Astrocyte (in vitro differentiated cells and primary cell): ENCODE measurements at regions not wholly inside any gene's neighbourhood (a gene's known extent, or its start where the extent isn't known, plus 50 kb on each side); places are given as distances from the start of the nearest gene placed in this dataset.
A peak's percentile ranks its signal among the peaks of the same experiment; 100 is the strongest.
"Not testable (repeated sequence)": the region's sequence is repeated elsewhere in the genome, so short reads cannot be mapped to it uniquely, and the experiment has no call there.

Experiments
- DNase-seq: peaks from one replicate; pipeline ENCODE4 v3.0.0-alpha.2; 2010; ENCODE audit warnings: low read depth
- FAIRE-seq: peaks from 2 replicates; lab custom pipeline; 2011; peaks lifted over from hg19 to GRCh38; lab: Jason Lieb, UNC
- H2AFZ ChIP-seq: 2 replicates; pipeline ENCODE4 v1.6.0; 2012; ENCODE audit warnings: low read depth, low read length, inconsistent platforms
- H3K27ac ChIP-seq: 2 replicates; pipeline ENCODE4 v1.5.1; 2011; ENCODE audit warnings: low read depth, low read length, inconsistent platforms
- H3K27me3 ChIP-seq: 2 replicates; pipeline ENCODE4 v1.6.0; 2011; ENCODE audit warnings: low read length, inconsistent platforms; ENCODE audit not compliant: insufficient read depth
- H3K36me3 ChIP-seq: 2 replicates; pipeline ENCODE4 v1.5.1; 2011; ENCODE audit warnings: low read length, inconsistent platforms; ENCODE audit not compliant: insufficient read depth
- H3K4me1 ChIP-seq: 2 replicates; pipeline ENCODE4 v1.5.1; 2011; ENCODE audit warnings: low read length, inconsistent platforms; ENCODE audit not compliant: insufficient read depth
- H3K4me2 ChIP-seq: 2 replicates; pipeline ENCODE4 v1.6.0; 2012; ENCODE audit warnings: low read length, inconsistent platforms
- H3K4me3 ChIP-seq: 2 replicates; pipeline ENCODE4 v1.5.1; 2011; ENCODE audit warnings: low read depth, mild to moderate bottlenecking, low read length, inconsistent platforms; ENCODE audit not compliant: insufficient read depth
- H3K79me2 ChIP-seq: 2 replicates; pipeline ENCODE4 v1.6.0; 2012; ENCODE audit warnings: mild to moderate bottlenecking, low read length, inconsistent platforms; ENCODE audit not compliant: insufficient read depth
- H3K9ac ChIP-seq: 2 replicates; pipeline ENCODE4 v1.6.0; 2012; ENCODE audit warnings: mild to moderate bottlenecking, low read length, inconsistent platforms
- H3K9me3 ChIP-seq: 2 replicates; pipeline ENCODE4 v1.5.1; 2012; ENCODE audit warnings: low read depth, mild to moderate bottlenecking, low read length, inconsistent platforms; ENCODE audit not compliant: insufficient read depth
- H4K20me1 ChIP-seq: 2 replicates; pipeline ENCODE4 v1.6.0; 2012; ENCODE audit warnings: low read length, inconsistent platforms; ENCODE audit not compliant: insufficient read depth
- H3K27ac Mint-ChIP-seq: one replicate; pipeline ENCODE4 v1.8.0; 2021; ENCODE audit warnings: mild to moderate bottlenecking, mixed read lengths; ENCODE audit not compliant: unreplicated experiment
- H3K27me3 Mint-ChIP-seq: one replicate; pipeline ENCODE4 v1.8.0; 2021; ENCODE audit warnings: low read depth, mixed read lengths; ENCODE audit not compliant: unreplicated experiment
- H3K36me3 Mint-ChIP-seq: one replicate; pipeline ENCODE4 v1.8.0; 2021; ENCODE audit warnings: low read depth, mixed read lengths; ENCODE audit not compliant: unreplicated experiment
- H3K4me1 Mint-ChIP-seq: one replicate; pipeline ENCODE4 v1.8.0; 2021; ENCODE audit warnings: low read depth, mixed read lengths; ENCODE audit not compliant: unreplicated experiment
- H3K4me3 Mint-ChIP-seq: one replicate; pipeline ENCODE4 v1.8.0; 2021; ENCODE audit warnings: mild to moderate bottlenecking, moderate library complexity, mixed read lengths; ENCODE audit not compliant: unreplicated experiment
- H3K9me3 Mint-ChIP-seq: one replicate; pipeline ENCODE4 v1.8.0; 2021; ENCODE audit warnings: mild to moderate bottlenecking, mixed read lengths; ENCODE audit not compliant: unreplicated experiment
- CTCF ChIP-seq: IDR thresholded peaks from 2 replicates; pipeline ENCODE4 v1.5.1; 2011; ENCODE audit warnings: low read depth, mild to moderate bottlenecking, inconsistent platforms, low read length, moderate library complexity; ENCODE audit not compliant: insufficient read depth
- EZH2 ChIP-seq: IDR thresholded peaks from 2 replicates; pipeline ENCODE4 v1.6.1; 2012; ENCODE audit warnings: mild to moderate bottlenecking, low read length, inconsistent platforms; ENCODE audit not compliant: insufficient read depth

GRCh38 chr6:144469144-144469575 lies 184.0 kb downstream of the UTRN start:
- Histone ChIP-seq H3K27ac (no peak overlapping the region), H3K9me3 (no peaks in the 10 kb centered on the region), H3K9ac (no peak overlapping the region), H4K20me1 (no peaks in the 10 kb centered on the region), H3K4me1 (no peaks in the 10 kb centered on the region), H2AFZ (no peak overlapping the region), H3K79me2 (no peaks in the 10 kb centered on the region), H3K36me3 (peaks cover 3% of the 10 kb centered on the region), H3K4me2 (no peak overlapping the region), H3K27me3 (no peaks in the 10 kb centered on the region), H3K4me3 (no peak overlapping the region)
- Mint-ChIP-seq H3K27me3 (no peaks in the 10 kb centered on the region), H3K4me1 (peaks cover 25% of the 10 kb centered on the region), H3K36me3 (peaks cover 16% of the 10 kb centered on the region), H3K27ac (no peak overlapping the region), H3K4me3 (no peak overlapping the region), H3K9me3 (no peaks in the 10 kb centered on the region)
- no peak for FAIRE-seq
- TF ChIP-seq CTCF, result no peak
- TF ChIP-seq EZH2, result no peak
- no peak for DNase-seq

GRCh38 chr6:144470201-144470600 lies 185.1 kb downstream of the UTRN start:
- not testable (repeated sequence) for FAIRE-seq, H3K36me3 ChIP-seq, H3K4me3 ChIP-seq, H3K4me2 ChIP-seq, H3K9ac ChIP-seq, H3K9me3 Mint-ChIP-seq, H3K79me2 ChIP-seq, H2AFZ ChIP-seq, H3K27ac Mint-ChIP-seq, H3K9me3 ChIP-seq, H3K27me3 Mint-ChIP-seq, DNase-seq, H3K4me1 ChIP-seq, H4K20me1 ChIP-seq, H3K27ac ChIP-seq, H3K4me3 Mint-ChIP-seq, H3K27me3 ChIP-seq
- H3K4me1 Mint-ChIP-seq, result peaks cover 25% of the 10 kb centered on the region
- peaks cover 14% of the 10 kb centered on the region for H3K36me3 Mint-ChIP-seq

GRCh38 chr6:144471986-144472385 lies 186.9 kb downstream of the UTRN start:
- Histone ChIP-seq H3K27ac (no peak overlapping the region), H3K27me3 (no peaks in the 10 kb centered on the region), H3K79me2 (no peaks in the 10 kb centered on the region), H3K9ac (no peak overlapping the region), H4K20me1 (no peaks in the 10 kb centered on the region), H2AFZ (no peak overlapping the region), H3K9me3 (no peaks in the 10 kb centered on the region), H3K36me3 (peaks cover 6% of the 10 kb centered on the region), H3K4me1 (no peaks in the 10 kb centered on the region), H3K4me2 (no peak overlapping the region), H3K4me3 (no peak overlapping the region)
- peak overlapping the region; percentile 38 for H3K27ac Mint-ChIP-seq
- TF ChIP-seq CTCF (no peak), EZH2 (no peak)
- FAIRE-seq, result no peak
- no peaks in the 10 kb centered on the region for H3K9me3 Mint-ChIP-seq
- peaks cover 19% of the 10 kb centered on the region for H3K36me3 Mint-ChIP-seq
- no peaks in the 10 kb centered on the region for H3K27me3 Mint-ChIP-seq
- peak; percentile 50 for DNase-seq
- no peak overlapping the region for H3K4me3 Mint-ChIP-seq
- peaks cover 18% of the 10 kb centered on the region for H3K4me1 Mint-ChIP-seq
